Mucosa of gallbladder (tissue), 1 donor: ENCODE measurements at regions not wholly inside any gene's neighbourhood (a gene's known extent, or its start where the extent isn't known, plus 50 kb on each side); places are given as distances from the start of the nearest gene placed in this dataset.

ENCODE experiments used
- DNase-seq: peaks from one replicate; pipeline ENCODE4 v3.0.0-alpha.2; 2020; ENCODE audit warnings: low spot score
- donor health status: DM: no; HTN: no; CAD: no.

DNA sequence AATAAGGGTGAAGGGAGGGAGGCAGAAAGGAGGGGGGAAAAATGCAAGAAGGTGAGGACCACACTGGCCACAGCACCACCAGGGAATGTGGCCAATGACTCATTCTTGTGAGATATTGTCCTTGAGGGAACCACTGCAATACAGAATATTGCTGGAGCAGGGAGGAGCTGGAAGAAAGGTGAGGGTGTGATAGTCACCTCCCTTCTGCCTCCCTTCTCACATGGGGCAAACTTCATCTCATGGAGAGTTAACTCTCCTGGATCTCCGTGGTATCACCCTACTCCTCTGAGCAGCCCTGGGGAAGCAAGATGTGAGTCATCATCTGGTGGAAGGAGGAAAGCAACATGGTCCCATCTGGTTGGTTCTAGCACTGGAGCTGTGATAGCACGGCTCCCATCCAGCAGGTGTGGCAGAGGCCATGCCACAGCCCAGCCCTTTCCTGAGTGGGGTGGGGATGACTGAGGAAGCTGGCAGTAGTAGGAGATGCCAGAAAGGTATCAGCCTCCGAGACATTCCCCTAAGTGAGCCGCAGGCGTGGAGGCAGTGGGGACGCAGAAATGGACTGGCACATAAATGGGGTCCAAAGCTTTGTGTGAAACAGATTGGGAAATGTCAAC, 115.9 kb upstream of the LPP start:
- DNase-seq: peak; percentile 40

DNA sequence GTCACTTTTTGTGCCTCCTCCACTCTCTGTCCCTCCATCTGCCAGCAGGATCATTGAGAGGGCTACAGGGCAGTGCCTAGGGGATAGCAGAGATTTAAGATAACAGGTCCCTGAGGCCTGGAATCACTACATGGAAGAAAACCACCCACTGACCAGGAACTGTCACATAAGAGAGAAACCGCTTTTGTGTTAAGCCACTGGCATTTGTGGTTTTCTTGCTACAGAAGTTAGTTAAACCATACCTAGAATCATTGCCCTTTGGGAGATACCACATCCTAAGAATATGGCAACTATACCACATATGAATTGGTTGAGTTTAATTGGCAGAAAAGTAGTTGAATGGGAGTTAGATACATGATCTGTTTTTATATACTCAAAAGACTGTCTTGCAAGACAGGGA, 112.8 kb upstream of the LPP start:
- no peak for DNase-seq

DNA sequence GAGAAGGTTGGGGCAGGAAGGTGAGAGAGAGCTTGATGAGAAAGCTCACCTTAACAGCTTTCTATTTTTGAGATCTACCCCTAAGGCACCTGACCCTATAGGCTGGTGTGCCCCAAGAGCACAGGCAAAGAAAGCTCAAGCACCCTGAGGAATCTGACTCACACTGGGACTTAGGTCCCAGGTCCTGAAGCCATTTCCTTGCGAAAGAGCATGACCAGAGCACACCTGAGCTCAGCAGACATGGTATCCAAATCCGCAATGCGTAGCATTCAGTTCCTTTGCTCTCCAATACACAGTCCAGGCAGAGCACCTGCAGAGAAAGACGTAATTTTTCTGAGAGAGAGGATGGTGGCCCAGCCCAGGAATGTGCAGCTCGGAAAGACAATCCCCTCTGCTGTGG, 112.1 kb upstream of the LPP start:
- DNase-seq: no peak

DNA sequence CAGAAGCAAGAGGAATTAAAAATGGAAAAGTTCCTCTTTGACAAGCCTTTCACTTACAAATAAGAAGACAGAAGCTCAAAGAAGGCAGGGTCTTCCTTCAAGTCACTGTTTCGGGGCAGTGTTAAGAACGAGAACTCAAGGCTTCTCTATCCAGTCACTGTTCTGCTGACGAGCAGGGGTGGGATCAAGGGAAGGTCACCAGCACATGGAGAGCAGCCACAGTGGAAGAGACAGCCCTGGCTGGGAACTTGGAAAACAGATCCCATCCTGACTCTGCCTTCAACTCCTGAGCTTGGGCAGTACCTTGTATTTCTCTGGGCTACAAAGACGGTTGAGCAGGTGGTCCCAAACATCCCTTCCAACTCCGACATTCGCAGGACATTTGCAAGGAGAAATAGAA, 111.5 kb upstream of the LPP start:
- DNase-seq: no peak

DNA sequence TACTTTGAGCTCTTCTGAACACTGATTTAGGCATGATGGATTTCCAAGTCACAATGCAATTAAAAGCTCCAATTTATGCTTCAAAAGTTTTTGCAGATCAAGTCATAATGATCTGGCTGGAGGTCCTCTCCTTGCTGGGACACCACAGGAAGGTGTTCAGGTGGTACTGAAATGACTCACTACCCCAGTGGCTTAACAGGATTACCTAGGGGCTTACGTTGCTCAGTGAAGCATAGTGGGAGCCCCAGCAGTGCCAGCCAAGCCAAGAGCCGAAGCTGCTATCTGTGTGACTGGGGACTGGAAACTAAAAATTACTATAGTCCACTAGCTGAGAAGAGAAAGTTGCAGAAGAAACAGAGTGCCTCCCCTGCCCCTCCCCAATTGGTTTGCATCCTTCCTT, 110.1 kb upstream of the LPP start:
- DNase-seq: no peak

DNA sequence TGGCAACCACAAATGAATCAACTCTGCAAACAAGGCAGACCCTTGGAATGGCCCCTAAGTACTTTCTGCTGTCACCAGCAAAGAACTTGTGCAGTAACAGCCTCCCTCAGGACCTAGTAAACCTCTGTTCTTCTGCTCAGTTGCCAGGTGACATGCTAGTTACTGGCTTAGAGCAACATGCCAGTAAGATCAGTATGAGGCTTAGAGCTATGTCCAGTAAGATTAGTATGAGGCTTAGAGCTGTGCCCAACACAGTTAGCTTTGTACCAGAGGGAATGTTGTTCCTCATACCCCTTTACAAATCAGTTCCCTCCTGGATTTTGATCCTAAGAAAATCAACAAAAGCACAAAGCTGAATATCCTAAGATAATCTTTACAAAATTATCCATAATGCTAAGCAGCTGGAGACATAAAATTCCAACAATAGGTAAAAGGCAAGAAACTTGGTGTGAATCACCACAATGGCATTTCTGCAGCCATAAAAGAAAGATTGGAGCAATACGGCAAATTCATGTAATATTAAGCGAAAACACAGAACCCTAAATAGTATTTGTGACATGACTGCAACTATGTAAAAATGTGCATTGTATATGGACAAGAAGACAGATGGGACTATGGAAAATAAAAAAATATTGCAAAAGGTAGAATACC, 107.3 kb upstream of the LPP start:
- DNase-seq: no peak

DNA sequence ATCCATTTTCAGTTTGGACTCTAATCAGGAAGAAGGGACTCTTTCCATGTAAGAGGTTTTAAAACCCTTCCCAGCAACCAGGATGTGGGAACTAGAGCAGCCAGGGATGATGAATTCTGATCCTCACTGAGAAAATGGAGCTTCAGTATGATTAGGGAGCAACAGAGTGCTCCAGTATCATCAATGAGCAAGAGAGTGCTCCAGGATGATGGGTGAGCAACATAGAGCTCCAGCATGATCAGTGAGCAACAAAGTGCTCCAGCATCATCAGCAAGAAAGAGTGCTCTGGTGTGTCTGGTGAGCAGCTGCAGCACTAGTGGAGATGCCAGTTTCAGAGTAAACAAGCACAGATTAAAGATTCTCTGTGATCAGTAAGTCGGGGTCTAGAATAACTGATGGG, 106.4 kb upstream of the LPP start:
- DNase-seq: no peak

DNA sequence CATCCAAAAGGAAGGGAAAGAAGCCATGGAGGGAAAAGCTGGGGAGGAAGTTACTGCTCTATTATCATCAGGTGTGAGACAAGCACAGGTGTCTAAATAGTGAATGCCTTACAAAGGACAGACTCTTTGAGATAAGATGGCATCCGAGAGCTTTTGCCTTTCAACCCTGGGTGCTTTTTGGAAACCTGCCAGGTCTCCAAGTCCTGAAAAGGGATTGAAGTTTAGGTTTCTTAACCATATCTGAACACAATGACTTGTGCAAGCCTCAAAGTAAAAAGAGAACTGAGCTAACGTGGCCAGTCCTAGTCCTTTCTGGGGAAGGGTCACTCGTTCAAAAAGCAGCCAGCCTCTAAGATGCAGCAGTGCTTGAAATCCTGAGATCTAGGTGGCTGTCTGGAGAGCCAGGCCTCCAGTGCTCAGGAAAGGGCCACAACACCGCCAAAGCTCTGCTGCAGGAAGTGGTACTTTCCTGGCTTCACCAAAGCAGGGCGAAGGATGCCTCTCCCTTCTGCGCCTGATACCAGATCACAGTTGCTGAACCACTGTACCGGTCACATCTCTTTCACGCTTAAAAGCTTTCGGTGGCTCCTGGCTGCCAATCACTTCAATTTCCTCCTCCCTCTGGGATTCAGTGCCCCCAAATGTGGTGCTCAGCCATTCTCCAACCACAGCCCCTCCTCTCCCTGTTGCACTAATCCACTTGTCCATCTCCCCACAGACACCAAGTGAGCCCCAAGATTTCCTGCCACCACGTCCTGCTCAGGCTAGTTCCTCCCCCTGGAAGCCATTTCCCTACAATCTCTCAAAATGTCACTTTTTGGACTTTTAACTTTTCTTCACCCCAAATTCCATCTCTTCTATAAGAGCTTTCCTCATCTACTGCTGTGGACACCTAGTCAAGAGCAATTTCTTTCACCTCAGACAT, 104.1 kb upstream of the LPP start:
- no peak for DNase-seq

DNA sequence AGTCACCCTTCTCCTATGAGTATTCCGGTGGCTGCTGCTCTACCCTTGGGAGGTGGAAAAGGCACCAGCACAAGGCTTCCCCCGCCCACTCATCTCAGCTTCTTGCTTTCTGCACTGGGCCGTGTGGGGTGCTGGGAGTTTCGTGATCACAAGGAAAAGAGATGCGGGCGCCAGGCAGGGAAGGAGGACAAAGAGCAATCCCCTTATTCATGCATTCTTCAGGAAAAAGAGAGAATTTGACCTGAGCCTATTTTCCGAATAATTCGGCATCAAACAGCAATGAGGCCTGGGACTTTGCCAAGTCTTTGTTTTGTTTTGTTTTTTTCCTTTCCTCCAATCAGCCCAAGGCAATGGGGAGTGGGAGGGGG, 102.2 kb upstream of the LPP start:
- peak; percentile 52 for DNase-seq

DNA sequence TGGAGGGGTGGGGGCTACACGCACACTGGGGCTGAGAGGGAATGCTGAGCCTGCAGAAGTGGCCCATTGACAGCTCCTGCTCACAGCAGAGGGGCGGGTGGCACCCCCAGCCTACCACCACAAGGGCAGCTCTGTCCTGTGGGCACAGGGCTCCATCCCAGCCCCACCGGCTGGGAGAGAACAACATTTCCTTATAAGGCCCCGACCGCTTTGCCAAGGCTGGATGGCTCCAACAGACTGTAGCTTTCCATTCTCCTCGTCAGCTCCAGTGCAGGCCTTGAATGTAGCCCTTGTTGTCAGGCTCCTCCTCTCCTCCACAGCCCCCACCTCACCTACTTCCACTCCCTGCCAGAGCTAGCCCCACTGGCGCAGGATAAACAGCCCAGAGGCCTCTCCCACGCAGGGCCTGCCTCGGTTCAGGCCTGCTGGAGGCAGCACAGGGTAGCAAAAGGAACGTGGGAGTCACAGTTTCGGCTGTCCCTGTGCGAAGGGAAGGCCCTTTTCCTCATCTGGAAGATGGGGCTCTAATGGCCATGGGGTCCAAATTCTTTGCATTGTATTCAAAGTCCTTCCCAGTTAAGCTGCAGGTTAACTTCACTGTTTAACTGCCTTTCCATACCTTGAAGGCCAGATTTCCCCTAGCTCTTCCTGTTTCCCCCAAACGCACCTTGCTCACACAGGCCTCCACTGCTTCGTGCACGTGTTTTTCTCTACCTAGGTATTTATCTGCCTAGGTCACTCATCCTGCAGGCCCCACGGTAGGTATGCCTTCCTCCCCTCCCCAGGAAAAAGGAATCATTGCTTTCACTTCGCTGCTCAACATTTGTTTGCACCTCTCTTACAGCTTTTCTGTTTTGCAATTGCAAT, 101.6 kb upstream of the LPP start:
- DNase-seq: peak; percentile 84

DNA sequence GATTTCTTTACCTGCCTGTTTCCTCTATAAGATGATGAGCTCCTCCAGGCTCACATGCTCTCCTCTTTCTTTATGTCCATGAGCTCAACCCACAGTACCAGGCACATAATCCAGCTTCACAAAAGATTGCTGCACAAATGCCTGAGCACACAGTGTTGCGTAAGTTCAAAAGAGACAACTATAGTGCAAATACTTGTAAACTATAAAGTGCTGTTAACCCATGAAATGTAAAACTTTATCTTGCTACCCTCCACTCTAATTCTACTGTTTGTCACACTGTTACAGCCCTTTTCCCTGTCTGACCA, 101.0 kb upstream of the LPP start:
- no peak for DNase-seq

DNA sequence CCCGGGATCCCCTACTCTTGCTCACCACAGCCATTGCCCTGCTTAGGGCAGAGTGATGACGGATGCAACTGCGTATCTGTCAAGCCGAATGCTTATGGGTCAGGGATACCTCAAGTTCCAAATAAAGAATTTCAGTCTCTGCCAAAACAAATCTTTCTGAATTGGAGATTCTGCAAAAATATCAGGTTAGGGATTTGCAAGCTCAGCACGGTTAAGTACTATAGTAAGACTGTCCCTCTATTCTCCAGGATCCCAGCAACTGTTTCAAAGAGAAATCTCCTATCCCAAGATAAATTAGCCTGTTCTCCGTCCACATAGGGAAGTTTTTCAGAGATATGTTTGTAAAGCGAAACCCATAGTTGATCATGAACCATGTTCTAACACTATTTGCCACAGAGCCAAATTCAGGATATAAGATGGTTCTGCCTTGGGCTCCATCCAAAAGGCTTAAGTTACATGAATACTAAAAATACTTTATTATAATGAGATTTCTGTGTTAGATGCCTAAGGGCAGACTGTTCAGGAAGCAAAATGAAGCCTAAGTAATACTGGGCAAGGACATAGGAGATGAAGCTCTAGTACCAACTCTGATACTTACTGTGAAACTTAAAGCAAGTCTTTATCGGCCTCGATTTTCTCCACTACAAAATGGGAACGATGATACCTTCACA, 100.1 kb upstream of the LPP start:
- DNase-seq: no peak

DNA sequence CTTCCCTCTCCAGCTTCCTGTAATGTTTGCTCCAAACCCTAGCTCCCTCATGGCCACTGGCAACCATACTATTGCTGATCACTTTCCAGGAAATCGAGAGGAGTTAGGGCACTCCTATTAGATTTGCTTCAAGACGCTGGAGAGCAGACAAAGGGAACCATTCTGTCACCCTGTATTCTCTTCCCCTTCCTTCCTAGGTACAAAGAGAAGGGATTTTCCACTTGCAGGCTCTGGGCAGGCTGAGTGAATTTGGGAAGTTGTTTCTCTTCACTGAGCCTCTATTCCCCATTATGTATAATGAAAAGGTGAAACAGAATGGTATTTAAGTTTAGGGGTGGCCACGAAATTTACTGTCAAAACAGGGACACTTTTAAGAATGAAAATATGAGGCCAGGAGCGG, 99.4 kb upstream of the LPP start:
- DNase-seq: no peak

DNA sequence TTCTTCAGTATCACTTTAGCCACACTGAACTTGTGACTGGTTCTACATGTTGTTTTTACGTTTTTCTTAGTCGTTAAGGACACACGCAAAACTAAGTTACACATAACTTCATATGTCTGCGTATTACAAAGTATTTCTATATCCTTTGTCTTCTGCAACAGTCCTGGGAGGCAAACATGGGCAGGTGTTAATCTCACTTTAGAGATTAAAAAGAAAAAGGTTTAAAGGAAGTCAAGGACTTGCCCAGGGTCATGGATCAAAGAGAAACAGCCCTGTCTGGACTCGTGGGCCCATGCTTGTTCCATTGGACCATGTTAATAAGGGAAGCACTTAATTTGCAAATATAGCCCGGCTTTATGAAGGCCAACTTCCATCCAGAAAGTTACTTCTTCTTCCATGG, 98.6 kb upstream of the LPP start:
- DNase-seq: no peak

DNA sequence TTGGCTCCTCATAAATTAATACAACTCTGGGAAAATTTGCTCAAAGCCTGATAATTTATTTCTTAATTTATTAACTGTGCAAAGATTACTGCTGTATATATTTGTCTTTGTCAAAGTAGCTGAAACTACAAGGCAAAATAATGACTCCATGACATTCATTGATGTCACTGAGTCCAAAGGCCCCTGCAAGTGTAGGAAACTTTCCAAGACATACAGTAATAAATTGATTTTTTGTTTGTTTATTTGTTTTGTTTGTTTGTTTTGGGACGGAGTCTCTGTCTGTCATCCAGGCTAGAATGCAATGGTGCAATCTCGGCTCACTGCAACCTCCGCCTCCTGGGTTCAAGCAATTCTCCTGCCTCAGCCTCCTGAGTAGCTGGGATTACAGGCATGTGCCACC, 96.8 kb upstream of the LPP start:
- no peak for DNase-seq

DNA sequence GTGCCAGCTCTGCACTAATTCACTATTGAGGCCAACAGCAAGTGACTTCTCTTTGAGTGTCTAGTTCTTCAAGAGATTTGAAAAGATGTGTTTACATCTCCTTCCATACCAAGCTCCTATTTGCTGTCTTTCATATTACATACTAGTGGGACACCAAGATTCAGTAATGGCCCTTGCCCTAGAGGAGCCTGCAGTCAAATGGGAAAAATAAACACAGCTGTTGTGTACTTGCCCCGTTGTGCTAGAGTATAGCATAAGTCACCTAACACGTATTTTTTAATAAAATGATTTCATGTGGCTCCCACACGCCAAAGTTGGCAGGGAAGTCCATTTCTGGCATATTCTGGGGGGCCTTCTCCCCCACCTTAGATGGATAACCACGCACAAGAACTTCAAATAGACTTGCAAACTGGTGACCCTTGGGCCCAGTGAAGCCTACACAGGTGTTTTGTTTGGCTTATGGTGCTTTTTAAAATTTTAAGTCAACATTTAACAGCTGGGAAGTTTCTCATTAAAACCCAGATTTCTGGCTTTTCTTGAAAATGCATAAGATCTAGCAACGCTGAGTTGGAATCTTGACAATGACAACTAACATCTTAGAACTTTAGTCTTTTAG, 95.3 kb upstream of the LPP start:
- DNase-seq: no peak

DNA sequence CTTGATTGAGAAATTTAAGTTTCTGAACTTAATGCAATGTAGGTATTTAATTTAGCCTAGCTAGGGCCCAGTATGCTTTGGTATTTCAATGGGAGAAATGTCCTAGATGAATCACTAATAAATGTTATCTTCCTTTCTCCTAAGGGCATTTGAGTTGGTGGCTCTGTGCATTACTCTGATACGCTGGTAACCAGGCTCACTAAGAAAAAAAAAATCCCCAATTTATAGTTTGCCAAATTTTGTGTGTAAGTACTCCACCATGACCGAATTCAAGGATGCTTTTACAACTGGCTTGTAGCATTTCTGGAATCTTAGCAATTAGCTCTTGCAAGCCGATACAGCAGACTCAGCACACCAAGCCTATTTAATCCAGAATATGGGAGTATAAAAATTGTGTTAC, 94.6 kb upstream of the LPP start:
- no peak for DNase-seq

DNA sequence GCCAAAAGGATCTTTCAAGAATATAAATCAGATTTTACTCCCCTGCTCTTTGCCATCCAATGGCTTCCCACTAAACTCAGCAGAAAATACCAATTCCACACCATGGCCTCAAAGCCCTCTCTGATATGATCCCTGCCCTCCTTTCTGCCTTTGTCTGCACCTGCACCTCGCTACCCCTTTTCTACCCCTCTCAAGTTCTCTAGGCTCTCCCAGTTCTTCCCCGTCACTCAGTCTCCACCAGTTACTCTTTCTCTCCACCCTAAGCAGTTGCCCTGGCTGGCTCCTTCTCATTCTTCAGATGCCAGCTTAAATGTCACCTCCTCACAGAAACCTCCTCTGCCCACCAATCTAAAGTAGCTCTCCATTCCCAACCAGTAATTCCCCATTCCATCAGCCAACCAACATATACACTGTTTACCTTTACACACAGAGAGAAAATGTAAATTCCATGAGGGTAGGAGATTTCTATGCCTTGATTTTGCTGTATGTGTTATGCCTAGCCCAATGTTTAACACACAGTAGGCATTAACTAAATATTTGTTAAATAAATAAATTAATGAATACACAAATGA, 93.6 kb upstream of the LPP start:
- DNase-seq: no peak

DNA sequence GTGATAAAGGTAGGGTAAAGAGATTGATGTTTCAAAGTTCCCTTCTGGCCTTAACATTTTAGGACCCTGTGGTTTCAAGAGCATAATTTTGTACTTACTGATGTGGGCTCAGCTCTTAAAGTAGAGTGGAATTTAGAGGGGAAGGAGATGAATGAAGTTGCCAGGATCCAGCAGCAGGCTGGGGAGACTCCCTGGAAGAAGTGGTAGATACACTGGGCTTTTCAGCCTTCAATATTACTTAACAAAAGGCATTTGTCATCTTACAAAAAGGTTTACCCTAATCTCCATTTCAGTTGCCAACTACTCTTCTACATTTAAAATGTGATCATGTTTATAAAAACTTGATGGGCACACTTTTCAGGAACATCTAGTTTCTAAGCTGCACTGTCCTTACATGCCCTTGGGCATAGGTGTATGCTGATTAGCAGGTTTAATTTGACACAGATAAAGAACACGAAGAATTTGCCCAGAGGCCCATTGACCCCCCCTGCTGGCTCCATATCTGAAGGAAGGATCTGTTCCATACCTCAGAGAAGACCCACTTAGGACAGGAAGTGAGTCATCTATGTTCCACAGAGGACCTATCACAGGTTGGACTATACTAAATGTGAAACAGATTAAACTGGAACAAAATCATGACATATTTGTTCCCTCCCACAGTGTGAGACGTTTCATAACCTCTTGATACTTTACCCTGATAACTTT, 93.0 kb upstream of the LPP start:
- peak; percentile 15 for DNase-seq

DNA sequence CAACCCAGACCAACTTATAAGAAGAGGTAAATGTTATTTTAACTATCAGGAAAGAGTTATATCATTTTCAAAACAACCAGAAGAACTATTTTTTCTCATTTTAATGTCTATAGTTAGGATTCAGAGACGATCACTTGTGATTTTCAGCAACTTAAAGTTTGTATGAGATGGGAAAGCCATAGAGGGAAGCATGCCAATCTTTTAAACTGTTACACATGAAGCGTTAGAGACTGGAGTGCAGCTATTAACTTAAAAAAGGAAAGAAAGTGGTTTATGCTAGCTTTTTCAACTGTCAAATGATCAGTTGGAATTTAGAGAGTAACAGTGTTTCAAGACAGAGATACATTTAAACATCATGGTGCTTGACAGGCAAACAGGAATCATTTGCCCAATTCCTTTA, 91.7 kb upstream of the LPP start:
- DNase-seq: no peak
